HS-27A (cell line): ENCODE measurements at regions not wholly inside any gene's neighbourhood (a gene's known extent, or its start where the extent isn't known, plus 50 kb on each side); places are given as distances from the start of the nearest gene placed in this dataset.
"Not testable (repeated sequence)": the region's sequence is repeated elsewhere in the genome, so short reads cannot be mapped to it uniquely, and the experiment has no call there.

Source experiments
- DNase-seq: peaks from one replicate; pipeline ENCODE4 v3.0.0-alpha.2; 2012; ENCODE audit warnings: low read depth, missing footprints

DNA sequence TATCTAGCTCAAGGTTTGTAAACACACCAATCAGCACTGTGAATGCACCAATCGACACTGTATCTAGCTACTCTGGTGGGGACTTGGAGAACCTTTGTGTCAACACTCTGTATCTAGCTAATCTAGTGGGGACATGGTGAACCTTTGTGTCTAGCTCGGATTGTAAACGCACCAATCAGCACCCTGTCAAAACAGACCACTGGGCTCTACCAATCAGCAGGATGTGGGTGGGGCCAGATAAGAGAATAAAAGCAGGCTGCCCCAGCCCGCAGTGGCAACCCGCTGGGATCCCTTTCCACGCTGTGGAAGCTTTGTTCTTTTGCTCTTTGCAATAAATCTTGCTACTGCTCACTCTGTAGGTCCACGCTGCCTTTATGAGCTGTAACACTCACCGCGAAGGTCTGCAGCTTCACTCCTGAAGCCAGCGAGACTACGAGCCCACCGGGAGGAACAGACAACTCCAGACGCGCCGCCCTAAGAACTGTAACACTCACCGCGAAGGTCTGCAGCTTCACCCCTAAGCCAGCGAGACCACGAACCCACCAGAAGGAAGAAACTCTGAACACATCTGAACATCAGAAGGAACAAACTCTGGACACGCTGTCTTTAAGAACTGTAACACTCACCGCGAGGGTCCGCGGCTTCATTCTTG, 128.5 kb downstream of the MRPL14 start:
- not testable (repeated sequence) for DNase-seq

DNA sequence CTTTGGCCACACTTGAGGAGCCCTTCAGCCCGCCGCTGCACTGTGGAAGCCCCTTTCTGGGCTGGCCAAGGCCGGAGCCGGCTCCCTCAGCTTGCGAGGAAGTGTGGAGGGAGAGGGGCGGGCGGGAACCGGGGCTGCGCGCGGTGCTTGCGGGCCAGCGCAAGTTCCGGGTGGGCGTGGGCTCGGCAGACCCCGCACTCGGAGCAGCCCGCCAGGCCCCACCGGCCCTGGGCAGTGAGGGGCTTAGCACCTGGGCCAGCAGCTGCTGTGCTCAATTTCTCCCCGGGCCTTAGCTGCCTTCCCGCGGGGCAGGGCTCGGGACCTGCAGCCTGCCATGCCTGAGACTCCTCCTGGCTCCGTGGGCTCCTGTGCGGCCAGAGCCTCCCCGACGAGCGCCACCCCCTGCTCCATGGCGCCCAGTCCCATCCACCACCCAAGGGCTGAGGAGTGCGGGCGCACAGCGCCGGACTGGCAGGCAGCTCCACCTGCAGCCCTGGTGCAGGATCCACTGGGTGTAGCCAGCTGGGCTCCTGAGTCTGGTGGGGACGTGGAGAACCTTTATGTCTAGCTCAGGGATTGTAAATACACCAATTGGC, 129.2 kb downstream of the MRPL14 start:
- DNase-seq = not testable (repeated sequence)

DNA sequence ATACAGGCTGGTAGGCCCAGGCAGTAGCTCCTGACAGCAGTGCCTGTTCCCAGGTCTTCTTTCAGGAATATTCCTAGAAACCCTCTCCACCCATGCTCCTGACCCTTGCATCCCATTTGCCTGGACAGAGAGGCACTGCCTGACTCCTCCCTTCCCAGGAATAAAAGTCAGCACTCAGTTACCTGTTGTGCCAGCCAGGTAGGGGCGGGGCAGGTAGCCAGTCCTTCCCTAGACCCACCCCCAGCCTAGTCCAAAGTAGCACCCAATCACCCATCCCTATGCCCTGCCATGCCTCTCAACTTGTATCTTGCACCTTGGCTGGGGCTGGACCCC, 129.9 kb downstream of the MRPL14 start:
- no peak for DNase-seq

DNA sequence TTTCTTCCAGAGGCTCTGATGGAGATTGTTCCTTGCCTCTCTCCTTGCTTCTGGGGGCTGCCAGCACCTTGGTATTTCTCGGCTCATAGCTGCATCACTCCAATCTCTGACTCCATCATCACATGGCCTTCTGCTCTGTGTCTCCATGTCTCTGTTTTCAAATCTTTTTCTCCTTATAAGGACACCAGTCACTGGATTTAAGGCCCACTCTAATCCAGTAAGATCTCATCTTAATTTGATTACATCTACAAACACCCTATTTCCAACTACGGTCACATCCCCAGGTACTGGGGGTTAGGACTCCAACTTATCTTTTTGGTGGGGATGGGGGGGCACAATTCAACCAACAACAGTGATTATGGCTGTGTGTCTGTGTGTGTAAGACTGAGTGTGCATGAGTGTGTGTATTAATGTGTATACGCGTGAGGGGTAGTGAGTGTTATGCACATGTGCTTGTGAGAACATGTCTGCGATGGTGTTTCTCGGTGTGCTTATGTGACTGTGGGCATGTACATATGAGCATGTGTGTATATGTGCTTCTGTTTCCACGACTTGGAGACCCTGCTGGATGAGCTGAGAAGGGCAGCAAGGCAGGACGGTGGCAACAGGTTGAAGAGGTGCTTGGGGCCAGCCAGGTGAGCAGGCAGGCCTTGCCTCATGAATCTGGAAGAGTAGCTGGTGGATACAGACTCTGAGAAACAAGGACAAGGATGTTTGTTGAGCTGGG, 130.5 kb downstream of the MRPL14 start:
- no peak for DNase-seq

DNA sequence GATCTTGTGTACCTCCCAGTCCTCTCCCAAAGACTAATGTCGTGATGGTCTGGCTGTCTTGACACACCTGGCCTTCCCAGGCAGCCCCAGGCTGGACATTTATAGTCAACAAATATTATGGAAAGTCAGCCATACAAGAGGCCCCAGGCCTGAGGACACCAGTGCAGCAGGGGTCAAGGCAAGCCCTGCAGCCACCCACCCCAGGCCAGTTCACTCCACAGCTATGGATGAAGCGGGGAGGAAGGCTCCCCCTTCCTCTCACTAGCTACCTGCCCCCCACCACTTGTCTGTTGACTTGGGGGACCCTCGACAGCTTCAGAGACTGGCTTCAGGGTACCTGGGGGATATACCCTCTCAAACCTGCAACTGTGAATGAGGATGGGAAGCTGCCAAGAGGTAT, 132.1 kb downstream of the MRPL14 start:
- no peak for DNase-seq

DNA sequence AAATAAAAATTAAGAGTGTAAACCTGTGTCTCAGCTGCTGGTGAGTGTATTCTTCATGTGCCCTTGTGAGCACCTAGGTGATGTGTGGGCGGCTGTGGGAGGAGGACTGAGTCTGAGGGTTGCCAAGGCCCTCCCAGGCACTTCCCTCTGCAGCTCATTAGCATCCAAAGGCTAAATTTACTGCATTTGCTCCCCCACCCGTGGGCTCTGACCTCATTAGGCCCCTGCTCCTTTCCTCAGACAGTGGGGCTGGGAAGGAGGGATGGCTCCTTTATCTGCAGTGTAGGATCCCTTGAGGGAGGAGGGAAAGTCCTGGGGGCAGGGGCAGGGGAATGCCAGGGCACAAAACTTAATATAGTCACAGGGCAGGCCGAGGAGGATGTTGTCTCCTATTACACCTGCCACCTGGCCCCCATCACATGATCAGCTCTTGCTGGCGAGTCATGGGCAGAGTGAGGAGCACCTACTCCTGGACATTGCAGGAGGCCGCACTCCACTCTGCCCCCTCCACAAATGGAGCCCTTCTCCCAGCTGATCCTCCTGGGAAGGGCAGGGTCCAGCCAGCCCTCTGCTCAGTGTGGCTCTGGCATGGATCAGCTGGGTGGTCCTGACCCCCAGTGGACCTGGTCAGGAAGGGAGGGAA, 133.2 kb downstream of the MRPL14 start:
- no peak for DNase-seq

DNA sequence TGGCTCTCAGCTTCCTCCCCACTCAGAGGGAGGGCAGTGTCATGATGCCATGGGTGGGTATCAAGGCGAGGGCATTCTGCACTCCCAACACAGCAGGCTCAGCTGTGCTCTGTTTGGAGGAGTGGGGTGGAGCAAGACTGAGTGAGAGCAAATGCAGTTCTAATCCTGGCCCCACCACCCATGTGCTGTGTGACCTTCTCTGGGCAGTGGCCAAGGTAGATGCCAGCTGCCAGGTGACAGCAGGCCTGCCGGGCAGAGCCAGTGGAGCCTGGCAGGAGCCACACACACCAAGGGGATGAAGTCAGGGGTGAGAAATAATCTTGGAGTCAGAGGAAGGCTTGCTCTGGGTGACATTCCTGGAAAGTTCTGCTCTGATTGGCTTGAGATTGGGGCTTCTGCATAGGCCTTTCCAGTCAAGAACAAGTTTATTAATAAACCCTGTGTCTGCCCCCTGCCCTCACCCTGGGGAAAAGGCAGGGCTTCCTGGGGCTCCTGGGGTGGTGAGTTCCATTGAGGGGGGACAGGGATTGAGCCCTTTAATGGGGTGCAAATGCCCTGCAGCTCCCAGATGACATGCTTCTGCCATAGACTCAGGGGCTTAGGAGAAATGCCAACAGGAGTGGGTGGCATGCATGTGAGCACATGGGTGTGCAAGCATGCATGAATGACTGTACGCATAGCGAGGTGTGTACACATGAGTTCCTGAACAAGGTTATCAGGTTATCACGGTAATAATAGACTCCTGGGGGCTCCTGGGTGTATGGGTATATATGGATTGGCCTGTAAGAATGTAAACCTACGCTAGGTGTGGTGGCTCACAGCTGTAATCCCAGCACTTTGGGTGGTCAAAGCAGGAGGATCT, 134.2 kb downstream of the MRPL14 start:
- no peak for DNase-seq

DNA sequence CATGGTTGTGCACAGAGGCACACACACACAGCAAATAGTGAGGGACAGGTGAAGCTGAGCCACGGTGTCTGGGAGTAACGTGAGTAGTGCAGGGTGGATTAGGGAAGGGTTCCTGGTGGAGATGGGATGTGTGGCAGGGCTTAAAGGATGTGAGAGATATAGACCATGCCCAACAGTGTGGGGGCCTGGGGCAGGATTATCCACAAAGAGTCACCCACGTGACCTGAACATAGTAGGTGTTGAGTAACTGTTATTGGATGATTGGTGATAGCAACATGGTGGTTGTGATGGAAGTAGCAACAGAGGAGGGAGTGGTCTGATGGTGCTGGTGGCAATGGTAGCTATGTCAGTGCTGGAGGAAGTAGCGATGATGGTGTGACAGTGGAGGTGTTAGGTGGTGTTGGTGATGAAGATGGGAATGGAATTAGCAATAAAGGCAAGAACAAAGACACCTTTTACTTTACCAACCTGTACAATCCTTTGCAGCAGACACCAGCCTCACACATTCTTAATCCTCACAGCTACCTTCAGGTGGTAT, 135.1 kb downstream of the MRPL14 start:
- DNase-seq = no peak

DNA sequence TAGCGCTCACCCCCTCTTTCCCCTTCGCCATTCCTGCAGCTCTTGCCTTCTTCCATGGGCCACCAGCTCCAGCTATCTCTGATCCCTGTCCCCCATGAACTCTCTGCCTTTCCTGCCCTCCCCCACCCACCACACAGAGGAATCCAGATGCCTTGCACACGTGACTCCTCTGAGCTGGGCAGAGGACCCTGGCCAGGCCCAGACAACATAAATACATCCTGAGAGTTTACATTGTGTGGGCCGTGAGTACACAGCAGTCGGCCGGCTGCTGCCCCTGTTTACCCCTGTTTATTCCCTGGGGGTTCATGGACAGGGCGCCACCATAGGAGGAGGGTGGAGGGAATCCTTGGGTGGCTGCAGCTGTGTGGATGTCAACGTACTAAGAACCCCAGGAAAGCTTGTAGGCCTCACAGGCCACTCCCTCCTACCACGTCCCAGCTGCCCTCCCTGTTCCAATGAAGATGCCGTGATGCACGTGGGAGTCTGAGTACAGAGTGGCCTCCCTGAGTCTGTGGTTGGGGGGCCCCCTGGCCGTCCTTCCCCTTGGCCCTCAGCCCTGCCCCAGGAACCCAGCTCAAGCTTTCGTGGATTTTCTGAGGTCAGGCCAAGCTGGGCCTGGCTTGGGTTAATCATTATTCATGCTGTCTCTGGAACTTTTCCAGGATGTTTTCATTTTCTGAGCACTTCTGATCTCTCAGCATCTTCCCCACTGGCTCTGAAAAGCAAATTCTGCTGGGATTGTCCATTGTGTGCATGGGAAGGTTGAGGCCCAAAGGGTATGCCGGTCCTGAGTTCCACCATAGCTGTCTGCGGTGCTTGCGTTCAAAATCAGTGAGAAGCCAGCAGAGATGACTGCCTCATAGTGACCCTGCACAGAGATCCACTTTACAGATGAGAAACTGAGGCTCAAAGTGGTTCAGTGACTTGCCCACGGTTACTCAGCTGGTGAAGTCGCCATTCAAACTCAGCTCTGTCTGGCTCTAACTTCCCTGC, 136.3 kb downstream of the MRPL14 start:
- DNase-seq = no peak

DNA sequence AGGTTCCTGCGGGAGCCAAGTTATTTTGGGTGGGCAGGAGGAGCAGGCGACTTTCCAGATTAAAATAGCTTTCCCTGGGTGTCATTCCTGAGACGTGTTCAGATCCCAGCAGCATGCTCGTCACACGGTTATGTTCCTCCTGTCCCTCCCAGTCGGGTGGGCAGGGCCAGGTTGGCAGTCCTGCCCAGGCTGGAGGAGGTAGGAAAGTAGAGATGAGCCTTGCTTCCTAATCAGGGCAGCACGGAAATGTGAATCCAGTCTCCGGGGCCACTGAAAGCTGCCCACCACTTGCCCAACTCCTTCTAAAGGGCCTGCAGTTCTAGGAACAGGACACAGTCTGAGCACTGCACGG, 137.0 kb downstream of the MRPL14 start:
- no peak for DNase-seq

DNA sequence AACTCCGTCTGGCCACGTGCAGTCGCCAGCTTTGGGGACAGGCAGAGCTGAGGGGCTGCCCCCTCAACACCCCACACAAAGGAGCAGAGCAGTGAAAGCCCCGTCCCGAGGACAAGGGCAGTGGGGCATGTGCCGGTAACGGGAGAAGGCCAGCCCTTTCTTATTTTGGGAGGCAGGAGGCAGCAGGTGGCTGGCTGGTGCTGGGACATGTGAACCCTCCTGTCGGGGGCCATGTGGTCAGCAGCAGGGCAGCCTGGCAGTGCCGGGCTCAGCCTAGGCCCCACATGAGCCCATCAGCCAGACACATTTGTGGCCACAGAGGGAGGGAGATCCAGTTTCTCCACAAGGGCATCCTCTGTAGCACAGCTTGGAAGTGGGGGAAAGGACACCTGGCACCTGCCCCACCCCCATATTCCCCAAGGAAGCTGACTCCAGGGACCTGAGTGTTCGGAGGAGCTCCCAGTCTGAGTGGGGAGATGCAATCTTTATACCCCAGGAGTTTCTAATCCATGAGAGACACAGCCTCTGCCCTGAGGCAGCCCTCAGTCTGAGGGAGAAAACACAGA, 137.6 kb downstream of the MRPL14 start:
- DNase-seq = no peak

DNA sequence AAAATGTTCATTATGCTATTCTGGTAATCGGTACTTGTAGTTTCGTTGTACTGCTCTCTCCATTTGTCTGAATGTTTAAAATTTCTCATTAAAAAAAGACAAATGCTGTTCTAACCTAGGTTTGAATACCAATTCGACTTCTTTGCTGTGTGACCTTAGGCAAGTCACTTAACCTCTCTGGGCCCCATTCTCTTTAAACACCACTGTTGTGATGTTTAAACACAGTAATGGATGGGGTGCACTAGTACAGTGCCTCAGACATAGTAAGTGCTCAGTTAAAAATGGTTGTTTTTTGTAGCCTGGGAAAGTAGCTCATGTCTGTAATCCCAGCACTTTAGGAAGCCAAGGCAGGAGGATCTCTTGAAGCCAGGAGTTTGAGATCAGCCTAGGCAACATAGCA, 138.5 kb downstream of the MRPL14 start:
- DNase-seq = no peak

DNA sequence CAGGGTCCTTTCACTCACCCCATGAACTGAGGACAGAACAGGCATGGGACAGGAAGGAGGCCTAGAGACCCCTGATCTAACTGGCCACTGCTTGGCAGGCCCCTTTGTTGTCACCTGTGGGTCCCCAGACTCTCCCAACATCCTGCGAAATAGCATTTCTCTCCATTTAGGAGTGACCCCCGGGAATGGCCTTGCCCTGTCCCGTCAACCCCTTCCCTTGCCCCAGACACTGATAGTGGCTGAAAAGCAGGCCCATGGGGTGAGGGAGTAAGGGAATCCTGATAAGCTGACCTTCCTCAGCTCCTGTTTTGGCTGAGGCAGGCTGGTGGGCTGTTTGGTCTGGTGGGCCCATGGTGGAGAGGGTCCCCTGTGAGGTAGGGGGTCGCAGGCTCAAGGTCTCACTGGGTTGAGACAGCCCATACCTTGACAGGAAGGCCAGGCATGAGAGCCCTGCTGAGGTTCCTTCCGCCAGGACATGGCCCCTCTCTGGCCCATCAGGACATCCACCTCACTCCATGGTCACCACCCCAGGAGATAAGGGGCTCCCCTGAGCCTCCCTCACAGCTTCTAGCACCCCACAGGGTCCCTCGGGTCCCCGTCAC, 139.3 kb downstream of the MRPL14 start:
- no peak for DNase-seq

DNA sequence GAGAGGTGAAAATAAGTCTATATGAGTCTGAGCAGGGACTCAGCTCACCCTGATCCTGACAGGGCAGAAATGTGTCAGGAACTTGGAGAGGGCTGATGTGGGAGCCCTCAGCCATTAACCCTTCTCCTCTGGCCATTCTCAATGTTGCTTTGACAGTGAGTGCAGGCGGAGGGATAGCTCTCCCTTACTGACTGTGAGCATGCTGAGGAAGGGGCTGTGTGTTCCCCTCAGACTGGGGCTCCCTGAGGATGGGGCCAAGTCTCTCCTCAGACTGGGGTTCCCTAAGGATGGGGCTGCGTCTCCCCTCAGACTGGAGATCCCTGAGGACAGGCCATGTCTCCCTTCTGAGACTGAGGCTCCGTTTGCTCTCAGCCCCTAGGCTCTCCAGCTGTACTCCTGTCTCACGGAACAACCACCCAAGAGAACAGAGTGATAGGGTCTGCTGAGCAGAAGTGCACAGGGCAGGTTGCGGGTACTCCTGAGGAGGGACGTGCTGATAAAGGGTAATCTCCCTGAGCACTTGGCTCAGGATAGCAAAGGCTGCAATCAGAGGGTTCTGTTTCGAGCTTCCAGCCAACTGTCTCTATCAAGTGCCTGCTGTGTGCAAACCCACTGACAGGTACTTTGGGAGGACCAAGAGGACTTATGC, 141.0 kb downstream of the MRPL14 start:
- no peak for DNase-seq

DNA sequence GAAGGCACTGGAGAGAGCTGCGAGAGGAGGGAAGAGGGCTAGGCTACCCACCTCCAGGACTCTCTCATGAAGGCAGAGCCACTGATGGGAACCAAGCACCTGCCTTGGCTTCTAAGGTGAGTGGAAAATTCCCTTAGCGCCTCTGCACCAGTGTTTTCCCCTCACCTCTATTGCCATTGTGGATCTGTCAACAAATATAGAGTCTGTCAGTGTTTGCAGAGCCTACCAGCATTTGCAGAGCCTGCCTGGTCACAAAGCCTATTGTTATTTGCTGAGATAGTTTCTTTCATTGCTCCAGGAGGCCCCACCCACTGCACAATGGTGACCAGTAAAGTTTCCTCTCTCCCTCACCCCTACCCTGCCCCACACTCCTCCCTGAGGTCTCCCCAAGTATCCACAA, 141.9 kb downstream of the MRPL14 start:
- DNase-seq = no peak

DNA sequence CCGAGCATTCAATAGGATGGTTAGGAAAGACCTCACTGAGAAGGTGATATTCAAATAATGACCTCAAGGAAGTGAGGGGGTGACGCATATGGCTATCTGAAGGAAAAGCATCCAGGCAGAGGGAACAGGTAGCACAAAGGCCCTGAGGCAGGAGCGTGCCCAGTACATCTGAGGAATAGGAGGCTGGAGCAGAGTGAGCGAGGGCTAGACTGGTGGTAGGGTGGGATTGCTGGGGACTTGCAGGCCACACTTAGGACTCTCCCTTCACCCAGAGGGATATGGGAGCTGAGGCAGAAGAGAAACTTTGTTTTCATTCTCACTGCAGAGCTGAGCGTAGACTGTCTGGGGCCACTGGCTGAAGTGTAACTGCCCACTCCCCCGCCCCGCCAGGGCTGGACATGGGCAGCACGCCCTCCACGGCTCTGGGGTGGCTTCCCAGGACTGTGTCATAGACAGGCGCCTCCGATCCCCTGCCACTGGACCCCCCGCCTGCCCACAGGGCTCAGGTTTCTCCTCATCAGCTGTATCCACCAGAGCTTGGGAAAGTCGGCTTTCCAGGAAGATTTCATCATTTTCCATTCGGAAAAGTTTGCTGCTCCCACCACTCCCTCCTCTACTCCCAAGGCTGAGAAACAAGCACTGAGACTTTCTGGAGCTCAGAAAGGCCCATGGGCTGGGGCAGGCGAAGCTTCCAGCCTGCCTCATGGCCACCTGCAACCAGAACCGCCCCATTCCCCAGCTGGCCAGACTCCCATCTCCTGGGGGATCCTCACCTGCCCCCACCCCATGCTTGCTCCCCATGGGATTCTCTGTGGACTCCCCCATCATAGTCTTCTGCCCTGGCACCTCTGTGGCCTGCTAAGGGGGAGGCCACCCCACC, 142.6 kb downstream of the MRPL14 start:
- no peak for DNase-seq

DNA sequence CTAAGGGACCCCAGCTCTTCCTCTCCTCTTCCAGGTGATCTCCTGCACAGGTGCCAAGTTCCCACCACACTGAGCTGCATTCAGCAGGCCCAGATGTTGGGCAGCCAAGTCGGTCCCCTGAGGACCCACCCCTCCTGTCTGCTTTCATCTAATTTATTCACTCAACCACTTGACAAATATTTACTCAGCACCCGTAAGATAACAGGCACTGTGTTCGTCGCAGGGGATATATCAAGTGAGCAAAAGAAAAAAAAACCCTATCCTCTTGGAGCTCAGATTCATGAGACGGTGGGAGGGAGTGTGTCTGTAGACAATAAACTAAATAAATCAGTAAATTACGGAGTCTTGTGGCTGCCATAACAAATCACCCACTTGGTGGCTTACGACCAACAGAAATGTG, 143.6 kb downstream of the MRPL14 start:
- no peak for DNase-seq

DNA sequence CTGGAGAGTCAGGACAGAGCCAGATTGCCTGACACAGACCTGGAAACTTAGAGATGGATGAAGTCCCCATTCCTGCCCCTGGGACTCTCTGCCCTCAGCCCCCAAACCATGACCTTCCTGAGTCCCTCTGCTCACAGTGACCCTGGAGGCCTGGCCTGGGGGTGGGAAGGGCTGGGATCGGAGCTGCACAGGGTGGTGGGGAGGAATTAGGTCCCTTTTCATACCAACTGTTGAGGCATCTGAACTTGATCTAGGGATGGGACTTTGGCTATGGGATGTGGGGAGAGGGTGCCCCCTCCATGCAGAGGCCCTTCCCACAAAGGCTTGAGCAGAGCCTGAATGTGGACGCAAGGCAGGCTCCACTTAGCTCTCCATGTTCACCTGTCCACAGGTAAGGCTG, 144.1 kb downstream of the MRPL14 start:
- DNase-seq = no peak
